ENCODE measurements at regions not wholly inside any gene's neighbourhood (a gene's known extent, or its start where the extent isn't known, plus 50 kb on each side); places are given as distances from the start of the nearest gene placed in this dataset.
"Not testable (repeated sequence)": the region's sequence is repeated elsewhere in the genome, so short reads cannot be mapped to it uniquely, and the experiment has no call there.

DNA sequence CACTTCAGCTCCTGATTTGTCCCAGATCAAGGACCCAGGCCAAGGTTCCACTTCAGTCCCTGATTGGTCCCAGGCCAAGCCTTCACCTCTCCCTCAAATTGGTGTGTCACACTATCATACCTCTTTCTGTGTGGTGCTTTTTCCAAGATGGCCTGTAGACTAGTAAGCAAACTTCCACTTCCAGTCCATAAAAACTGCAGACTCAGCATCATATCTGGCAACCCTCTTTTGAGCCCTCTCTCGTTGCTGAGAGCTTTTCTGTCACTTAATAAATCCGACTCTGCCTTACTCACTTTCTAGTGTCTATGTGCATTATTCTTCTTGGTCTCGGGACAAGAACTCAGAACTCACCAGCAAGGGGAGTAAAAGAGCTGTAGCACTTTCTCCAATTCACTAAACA is 1395.1 kb downstream of the LRFN5 start:
- Histone ChIP-seq H3K27ac (ENCODE audit: low read depth, low read length, severe bottlenecking) (no peak overlapping the region), H3K4me3 (ENCODE audit: extremely low read depth, insufficient read depth, low read length, poor library complexity, severe bottlenecking) (no peak overlapping the region), H3K36me3 (ENCODE audit: control insufficient read depth, insufficient read depth, low read length) (no peaks in the 10 kb centered on the region), H3K4me1 (ENCODE audit: control insufficient read depth, insufficient read depth, low read length, poor library complexity, severe bottlenecking) (no peaks in the 10 kb centered on the region), H3K9me3 (ENCODE audit: control insufficient read depth, low read length) (peaks cover 37% of the 10 kb centered on the region)
- 65 to 86% methylated on average over 2 to 3 of the region's 3 CpGs for WGBS, 2 experiments (ENCODE audit: insufficient coverage in 2 of 2)

DNA sequence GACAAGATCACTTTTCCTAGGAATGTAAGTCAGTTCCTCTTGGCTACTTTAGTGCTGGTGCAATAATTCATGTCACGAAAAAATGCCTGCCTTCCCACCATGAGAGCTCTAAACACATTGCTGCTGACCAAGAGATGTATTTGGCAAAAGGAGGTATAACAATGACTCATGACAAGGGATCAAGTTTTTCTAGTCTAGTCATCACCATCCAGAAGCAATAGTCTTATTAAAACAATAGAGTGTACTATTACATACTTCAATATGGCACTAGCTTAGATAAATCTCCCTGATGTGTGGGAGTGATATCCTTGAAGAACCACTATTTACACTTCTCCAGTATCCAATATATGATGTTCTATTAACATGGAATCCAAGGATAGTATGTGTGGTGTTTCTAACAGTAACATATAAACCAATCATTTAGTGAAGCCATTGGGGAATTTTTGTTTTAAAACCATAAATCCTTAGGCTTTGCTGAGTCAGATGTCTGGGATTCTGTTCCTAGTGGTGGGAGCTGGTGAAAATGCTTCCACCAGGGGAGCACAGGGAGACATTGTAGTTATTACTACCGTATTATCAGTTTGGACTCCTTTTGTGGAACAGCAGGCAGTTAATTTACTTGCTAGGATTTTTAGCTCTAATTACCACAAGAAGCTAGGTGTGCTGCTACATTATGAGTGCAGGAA is 1387.5 kb downstream of the LRFN5 start:
- Histone ChIP-seq H3K36me3 (ENCODE audit: control insufficient read depth, insufficient read depth, low read length) (no peaks in the 10 kb centered on the region), H3K9me3 (ENCODE audit: control insufficient read depth, low read length) (no peaks in the 10 kb centered on the region), H3K4me3 (ENCODE audit: extremely low read depth, insufficient read depth, low read length, poor library complexity, severe bottlenecking) (no peak overlapping the region), H3K4me1 (ENCODE audit: control insufficient read depth, insufficient read depth, low read length, poor library complexity, severe bottlenecking) (no peaks in the 10 kb centered on the region), H3K27ac (ENCODE audit: low read depth, low read length, severe bottlenecking) (no peak overlapping the region)
- 73 to 75% methylated on average over 1 to 2 of the region's 2 CpGs for WGBS, 2 experiments (ENCODE audit: insufficient coverage in 2 of 2)

DNA sequence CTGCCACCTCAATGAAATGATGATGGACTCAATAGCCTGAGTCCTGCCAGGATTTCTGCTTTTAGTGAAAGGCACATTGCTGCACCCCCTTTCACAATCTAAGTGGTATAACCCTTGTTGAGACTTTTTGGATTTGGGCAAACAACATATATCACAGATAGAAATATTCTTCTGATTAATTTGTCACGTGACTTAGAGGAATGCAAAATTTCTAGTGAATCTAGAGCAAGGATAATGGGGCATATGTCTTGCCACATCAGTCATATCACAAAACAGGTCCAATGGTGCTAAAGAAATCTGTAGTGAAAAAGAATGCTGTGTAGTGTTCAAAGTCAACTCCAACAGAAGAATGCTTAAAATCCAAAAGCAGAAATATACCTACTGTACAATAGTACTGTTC is 1386.3 kb downstream of the LRFN5 start:
- Histone ChIP-seq H3K36me3 (ENCODE audit: control insufficient read depth, insufficient read depth, low read length) (no peaks in the 10 kb centered on the region), H3K9me3 (ENCODE audit: control insufficient read depth, low read length) (no peaks in the 10 kb centered on the region), H3K4me1 (ENCODE audit: control insufficient read depth, insufficient read depth, low read length, poor library complexity, severe bottlenecking) (no peaks in the 10 kb centered on the region), H3K27ac (ENCODE audit: low read depth, low read length, severe bottlenecking) (no peak overlapping the region), H3K4me3 (ENCODE audit: extremely low read depth, insufficient read depth, low read length, poor library complexity, severe bottlenecking) (no peak overlapping the region)
- WGBS, 2 experiments (ENCODE audit: insufficient coverage in 2 of 2): no CpG with 5 or more reads among the region's 1 CpG

DNA sequence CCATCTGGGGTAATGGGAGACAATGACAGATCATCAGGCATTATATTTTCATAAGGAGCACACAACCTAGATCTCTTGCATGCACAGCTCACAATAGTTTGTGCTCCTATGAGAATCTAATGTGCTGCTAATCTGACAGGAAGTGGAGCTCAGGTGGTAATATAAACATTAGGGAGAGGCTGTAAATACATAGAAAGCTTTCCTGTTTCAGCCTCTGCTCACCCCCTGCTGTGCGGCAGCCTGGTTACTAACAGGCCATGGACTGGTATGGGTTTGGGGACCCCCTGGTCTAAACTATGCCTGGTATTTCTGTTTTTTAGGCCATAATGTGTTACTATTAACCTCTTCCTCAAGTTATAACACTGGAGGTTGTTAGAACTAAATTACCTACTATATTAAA is 1373.7 kb downstream of the LRFN5 start:
- Histone ChIP-seq H3K4me1 (ENCODE audit: control insufficient read depth, insufficient read depth, low read length, poor library complexity, severe bottlenecking) (no peaks in the 10 kb centered on the region), H3K9me3 (ENCODE audit: control insufficient read depth, low read length) (no peaks in the 10 kb centered on the region), H3K4me3 (ENCODE audit: extremely low read depth, insufficient read depth, low read length, poor library complexity, severe bottlenecking) (no peak overlapping the region), H3K36me3 (ENCODE audit: control insufficient read depth, insufficient read depth, low read length) (no peaks in the 10 kb centered on the region), H3K27ac (ENCODE audit: low read depth, low read length, severe bottlenecking) (no peak overlapping the region)
- WGBS, 2 experiments (ENCODE audit: insufficient coverage in 2 of 2): no CpG with 5 or more reads among the region's 1 CpG

DNA sequence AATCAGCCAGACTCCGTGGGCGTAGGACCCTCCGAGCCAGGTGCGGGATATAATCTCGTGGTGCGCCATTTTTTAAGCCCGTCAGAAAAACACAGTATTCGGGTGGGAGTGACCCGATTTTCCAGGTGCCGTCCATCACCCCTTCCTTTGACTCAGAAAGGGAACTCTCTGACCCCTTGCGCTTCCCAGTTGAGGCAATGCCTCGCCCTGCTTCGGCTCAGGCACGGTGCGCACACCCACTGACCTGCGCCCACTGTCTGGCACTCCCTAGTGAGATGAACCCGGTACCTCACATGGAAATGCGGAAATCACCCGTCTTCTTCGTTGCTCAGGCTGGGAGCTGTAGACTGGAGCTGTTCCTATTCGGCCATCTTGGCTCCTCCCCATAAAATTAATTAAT is 1366.5 kb downstream of the LRFN5 start:
- not testable (repeated sequence) for H3K9me3 ChIP-seq (ENCODE audit: control insufficient read depth, low read length); H3K4me1 ChIP-seq (ENCODE audit: control insufficient read depth, insufficient read depth, low read length, poor library complexity, severe bottlenecking); H3K36me3 ChIP-seq (ENCODE audit: control insufficient read depth, insufficient read depth, low read length); H3K27ac ChIP-seq (ENCODE audit: low read depth, low read length, severe bottlenecking); H3K4me3 ChIP-seq (ENCODE audit: extremely low read depth, insufficient read depth, low read length, poor library complexity, severe bottlenecking)
- 81 to 89% methylated on average over 8 to 9 of the region's 21 CpGs for WGBS, 2 experiments (ENCODE audit: insufficient coverage in 2 of 2)

DNA sequence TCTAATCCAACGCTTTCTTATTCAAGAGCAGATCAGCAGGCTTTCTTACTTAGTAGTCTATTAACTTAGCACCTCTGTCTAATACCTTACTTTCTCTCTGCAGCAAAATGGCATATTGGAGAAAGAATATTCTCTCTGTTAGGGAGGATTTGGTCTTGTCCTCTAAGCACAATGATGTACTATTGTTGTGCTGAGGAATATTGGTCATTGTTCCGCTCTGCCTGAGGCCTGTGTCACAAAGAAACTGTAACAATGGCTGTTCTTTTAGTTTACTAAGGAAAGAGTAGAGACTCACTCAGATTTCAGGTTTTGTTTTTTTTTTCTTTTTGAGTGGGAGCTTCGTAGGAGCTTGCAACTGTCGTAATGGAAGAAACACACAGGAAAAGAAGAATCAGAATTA is 1358.8 kb downstream of the LRFN5 start:
- no peak overlapping the region for H3K27ac ChIP-seq (ENCODE audit: low read depth, low read length, severe bottlenecking)
- no peaks in the 10 kb centered on the region for H3K9me3 ChIP-seq (ENCODE audit: control insufficient read depth, low read length)
- no peaks in the 10 kb centered on the region for H3K4me1 ChIP-seq (ENCODE audit: control insufficient read depth, insufficient read depth, low read length, poor library complexity, severe bottlenecking)
- no peaks in the 10 kb centered on the region for H3K36me3 ChIP-seq (ENCODE audit: control insufficient read depth, insufficient read depth, low read length)
- H3K4me3 ChIP-seq (ENCODE audit: extremely low read depth, insufficient read depth, low read length, poor library complexity, severe bottlenecking): no peak overlapping the region
- WGBS, 2 experiments (ENCODE audit: insufficient coverage in 2 of 2): 100% methylated on average over 1 of the region's 4 CpGs

DNA sequence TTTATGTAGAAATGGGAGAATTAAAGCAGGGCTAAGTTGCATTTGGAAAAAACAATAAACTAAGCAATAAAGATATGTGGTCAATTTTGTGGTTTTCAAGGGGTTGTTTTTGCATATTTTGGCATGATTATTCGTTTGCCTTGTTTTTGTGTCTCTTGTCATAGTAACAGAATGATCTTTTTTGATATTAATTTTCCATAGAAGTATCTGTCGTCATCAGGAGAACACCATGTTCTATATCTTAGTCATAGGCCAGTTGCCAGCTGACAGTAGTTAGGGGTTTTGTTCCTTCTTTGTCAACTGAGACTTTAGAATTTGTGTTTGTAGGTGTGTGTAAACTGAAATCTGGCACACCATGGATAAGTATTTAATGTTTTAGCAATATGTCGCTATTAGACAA is 1354.8 kb downstream of the LRFN5 start:
- no CpG with 5 or more reads among the region's 3 CpGs for WGBS, 2 experiments (ENCODE audit: insufficient coverage in 2 of 2)
- Histone ChIP-seq H3K27ac (ENCODE audit: low read depth, low read length, severe bottlenecking) (no peak overlapping the region), H3K4me3 (ENCODE audit: extremely low read depth, insufficient read depth, low read length, poor library complexity, severe bottlenecking) (no peak overlapping the region), H3K4me1 (ENCODE audit: control insufficient read depth, insufficient read depth, low read length, poor library complexity, severe bottlenecking) (no peaks in the 10 kb centered on the region), H3K9me3 (ENCODE audit: control insufficient read depth, low read length) (no peaks in the 10 kb centered on the region), H3K36me3 (ENCODE audit: control insufficient read depth, insufficient read depth, low read length) (no peaks in the 10 kb centered on the region)

DNA sequence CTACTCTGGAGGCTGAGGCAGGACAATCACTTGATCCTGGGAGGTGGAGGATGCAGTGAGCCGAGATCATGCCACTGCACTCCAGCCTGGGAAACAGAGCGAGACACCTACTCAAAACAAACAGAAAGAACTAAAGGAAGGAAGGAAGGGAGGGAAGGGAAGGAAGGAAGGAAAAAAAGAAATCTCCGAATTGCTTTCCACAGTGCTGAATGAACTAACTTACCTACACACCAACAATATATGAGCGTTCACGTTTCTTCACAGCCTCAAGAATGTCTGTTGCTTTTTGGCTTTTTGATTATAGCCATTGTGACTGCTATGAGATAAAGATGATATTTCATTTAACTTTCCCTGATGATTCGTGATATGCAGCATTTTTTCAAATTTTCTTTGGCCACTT is 1343.7 kb downstream of the LRFN5 start:
- no peaks in the 10 kb centered on the region for H3K9me3 ChIP-seq (ENCODE audit: control insufficient read depth, low read length)
- no CpG with 5 or more reads among the region's 6 CpGs for WGBS, 2 experiments (ENCODE audit: insufficient coverage in 2 of 2)
- no peaks in the 10 kb centered on the region for H3K36me3 ChIP-seq (ENCODE audit: control insufficient read depth, insufficient read depth, low read length)
- H3K4me3 ChIP-seq (ENCODE audit: extremely low read depth, insufficient read depth, low read length, poor library complexity, severe bottlenecking): no peak overlapping the region
- no peak overlapping the region for H3K27ac ChIP-seq (ENCODE audit: low read depth, low read length, severe bottlenecking)
- no peaks in the 10 kb centered on the region for H3K4me1 ChIP-seq (ENCODE audit: control insufficient read depth, insufficient read depth, low read length, poor library complexity, severe bottlenecking)

DNA sequence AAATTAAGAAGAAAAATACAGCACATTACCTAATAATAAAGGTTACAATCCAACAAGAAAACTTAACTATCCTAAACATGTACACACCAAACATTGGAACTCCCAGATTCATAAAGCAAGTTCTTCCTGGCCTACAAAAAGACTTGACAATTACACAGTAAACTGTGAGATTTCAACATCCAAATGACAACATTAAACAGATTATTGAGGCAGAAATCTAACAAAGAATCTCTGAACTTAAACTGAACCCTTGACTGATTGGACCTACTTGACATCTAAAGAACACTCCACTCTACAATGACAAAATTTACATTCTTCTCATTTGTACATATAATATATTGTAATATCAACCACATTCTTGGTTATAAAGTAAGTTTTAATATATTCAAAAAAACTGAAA is 1341.3 kb downstream of the LRFN5 start:
- Histone ChIP-seq H3K4me3 (ENCODE audit: extremely low read depth, insufficient read depth, low read length, poor library complexity, severe bottlenecking) (no peak overlapping the region), H3K27ac (ENCODE audit: low read depth, low read length, severe bottlenecking) (no peak overlapping the region), H3K36me3 (ENCODE audit: control insufficient read depth, insufficient read depth, low read length) (no peaks in the 10 kb centered on the region), H3K4me1 (ENCODE audit: control insufficient read depth, insufficient read depth, low read length, poor library complexity, severe bottlenecking) (peaks cover 4% of the 10 kb centered on the region), H3K9me3 (ENCODE audit: control insufficient read depth, low read length) (no peaks in the 10 kb centered on the region)

DNA sequence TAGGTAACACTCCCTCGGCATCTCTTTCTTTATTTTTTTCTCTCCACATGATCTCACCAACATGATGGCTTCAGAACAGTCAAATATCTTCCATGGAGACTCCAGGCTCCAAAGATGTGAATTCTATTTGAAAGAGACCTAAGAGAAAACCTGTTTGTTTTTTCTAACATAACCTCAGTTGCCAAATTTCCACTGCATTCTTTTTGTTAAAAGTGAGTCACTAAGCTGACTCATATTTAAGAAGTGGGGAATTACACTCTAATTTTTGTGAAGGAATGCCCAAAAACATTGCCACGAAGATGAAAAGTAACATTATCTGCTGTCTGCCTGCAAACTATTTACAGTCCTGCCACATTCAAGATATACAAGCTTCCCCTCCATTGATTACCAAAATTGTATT is 1337.6 kb downstream of the LRFN5 start:
- 67 to 75% methylated on average over 1 of the region's 2 CpGs for WGBS, 2 experiments (ENCODE audit: insufficient coverage in 2 of 2)
- Histone ChIP-seq H3K36me3 (ENCODE audit: control insufficient read depth, insufficient read depth, low read length) (no peaks in the 10 kb centered on the region), H3K9me3 (ENCODE audit: control insufficient read depth, low read length) (no peaks in the 10 kb centered on the region), H3K4me3 (ENCODE audit: extremely low read depth, insufficient read depth, low read length, poor library complexity, severe bottlenecking) (no peak overlapping the region), H3K4me1 (ENCODE audit: control insufficient read depth, insufficient read depth, low read length, poor library complexity, severe bottlenecking) (peaks cover 4% of the 10 kb centered on the region), H3K27ac (ENCODE audit: low read depth, low read length, severe bottlenecking) (no peak overlapping the region)

DNA sequence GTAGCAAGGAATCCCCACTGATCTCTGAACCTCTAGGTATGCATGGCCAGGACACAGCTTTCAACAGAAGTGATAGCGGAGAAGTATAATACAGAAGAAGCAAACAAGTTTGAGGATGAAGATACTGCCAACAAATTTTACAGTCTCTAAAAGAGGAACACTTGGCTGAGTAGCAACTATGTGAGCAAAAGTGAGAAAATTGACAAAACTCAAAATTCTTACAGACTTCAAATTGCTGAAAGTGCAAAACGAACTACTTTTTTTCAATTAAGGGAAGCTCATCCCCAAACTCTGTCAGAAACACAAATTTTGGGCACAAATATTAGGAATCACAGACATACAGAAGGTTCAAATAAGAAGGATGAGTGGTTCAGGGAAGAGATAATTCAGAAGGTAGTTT is 1324.6 kb downstream of the LRFN5 start:
- 89 to 100% methylated on average over 1 to 2 of the region's 2 CpGs for WGBS, 2 experiments (ENCODE audit: insufficient coverage in 2 of 2)

More for the DNA sequence above, 1324.6 kb downstream of the LRFN5 start:
- H3K4me3 ChIP-seq (ENCODE audit: extremely low read depth, insufficient read depth, low read length, poor library complexity, severe bottlenecking): no peak overlapping the region
- H3K4me1 ChIP-seq (ENCODE audit: control insufficient read depth, insufficient read depth, low read length, poor library complexity, severe bottlenecking): no peaks in the 10 kb centered on the region
- H3K36me3 ChIP-seq (ENCODE audit: control insufficient read depth, insufficient read depth, low read length): no peaks in the 10 kb centered on the region
- no peak overlapping the region for H3K27ac ChIP-seq (ENCODE audit: low read depth, low read length, severe bottlenecking)
- no peaks in the 10 kb centered on the region for H3K9me3 ChIP-seq (ENCODE audit: control insufficient read depth, low read length)
